ENCODE measurements at regions not wholly inside any gene's neighbourhood (a gene's known extent, or its start where the extent isn't known, plus 50 kb on each side); places are given as distances from the start of the nearest gene placed in this dataset.

GRCh38 chr18:1446765-1447164, 542.1 kb downstream of the ADCYAP1 start:
- DNase-seq (no peak), ATAC-seq (ENCODE audit: insufficient read depth, low read depth) (no peak)
- no peak overlapping the region for H3K9ac ChIP-seq (ENCODE audit: low read depth, low read length)
- H4K20me1 ChIP-seq (ENCODE audit: insufficient read depth, low read length) = no peaks in the 10 kb centered on the region
- H3K4me3 ChIP-seq (ENCODE audit: low read depth in 1 of 2, low read length in 2 of 2) = no peak overlapping the region
- H2AFZ ChIP-seq (ENCODE audit: low read depth, low read length) = no peak overlapping the region
- no peaks in the 10 kb centered on the region for H3K79me2 ChIP-seq (ENCODE audit: insufficient read depth, low read length)
- no peaks in the 10 kb centered on the region for H3K36me3 ChIP-seq (ENCODE audit: insufficient read depth, low read length)
- no peak overlapping the region for H3K27ac ChIP-seq (ENCODE audit: low read length)
- no peaks in the 10 kb centered on the region for H3K27me3 ChIP-seq (ENCODE audit: insufficient read depth, low read length, poor library complexity)
- H3K4me1 ChIP-seq (ENCODE audit: insufficient read depth, low read length) = no peaks in the 10 kb centered on the region
- no peak for TF ChIP-seq EZH2 (IDR thresholded peaks at IDR 0.05; ENCODE audit: borderline replicate concordance, low read depth, low read length, severe bottlenecking)
- no peak for TF ChIP-seq CTCF (IDR thresholded peaks at IDR 0.05; ENCODE audit: borderline replicate concordance, extremely low read depth, low read length, poor library complexity, severe bottlenecking)
- H3K9me3 ChIP-seq (ENCODE audit: insufficient read depth, low read length, severe bottlenecking) = no peaks in the 10 kb centered on the region
- H3K4me2 ChIP-seq (ENCODE audit: insufficient read depth, low read length) = no peak overlapping the region

DNA sequence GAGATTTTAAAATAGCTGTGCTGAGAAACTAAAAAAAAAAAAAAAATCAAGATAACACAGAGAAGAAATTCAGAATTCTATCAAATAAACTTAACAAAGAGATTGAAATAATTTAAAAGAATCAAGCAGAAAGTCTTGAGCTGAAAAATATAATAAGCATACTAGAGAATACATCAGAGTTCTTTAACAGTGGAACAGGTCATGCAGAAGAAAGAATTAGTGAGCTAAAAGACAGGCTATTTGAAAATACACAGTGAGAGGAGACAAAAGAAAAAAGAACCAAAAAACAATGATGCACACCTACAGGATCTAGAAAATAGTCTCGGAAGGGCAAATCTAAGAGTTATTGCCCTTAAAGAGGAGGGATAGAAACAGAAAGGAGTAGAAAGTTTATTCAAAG, 548.1 kb downstream of the ADCYAP1 start:
- Histone ChIP-seq H3K4me2 (ENCODE audit: insufficient read depth, low read length) (no peak overlapping the region), H3K9ac (ENCODE audit: low read depth, low read length) (no peak overlapping the region), H3K9me3 (ENCODE audit: insufficient read depth, low read length, severe bottlenecking) (no peaks in the 10 kb centered on the region), H3K36me3 (ENCODE audit: insufficient read depth, low read length) (no peaks in the 10 kb centered on the region), H2AFZ (ENCODE audit: low read depth, low read length) (no peak overlapping the region), H3K27ac (ENCODE audit: low read length) (no peak overlapping the region), H3K79me2 (ENCODE audit: insufficient read depth, low read length) (no peaks in the 10 kb centered on the region), H3K4me1 (ENCODE audit: insufficient read depth, low read length) (no peaks in the 10 kb centered on the region), H3K4me3 (ENCODE audit: low read depth in 1 of 2, low read length in 2 of 2) (no peak overlapping the region), H3K27me3 (ENCODE audit: insufficient read depth, low read length, poor library complexity) (no peaks in the 10 kb centered on the region), H4K20me1 (ENCODE audit: insufficient read depth, low read length) (no peaks in the 10 kb centered on the region)
- no peak for TF ChIP-seq CTCF (IDR thresholded peaks at IDR 0.05; ENCODE audit: borderline replicate concordance, extremely low read depth, low read length, poor library complexity, severe bottlenecking)
- TF ChIP-seq EZH2 (IDR thresholded peaks at IDR 0.05; ENCODE audit: borderline replicate concordance, low read depth, low read length, severe bottlenecking) = no peak
- DNase-seq (no peak), ATAC-seq (ENCODE audit: insufficient read depth, low read depth) (no peak)

- Histone ChIP-seq H3K4me1 (ENCODE audit: insufficient read depth, low read length) (no peaks in the 10 kb centered on the region), H3K79me2 (ENCODE audit: insufficient read depth, low read length) (no peaks in the 10 kb centered on the region), H3K36me3 (ENCODE audit: insufficient read depth, low read length) (no peaks in the 10 kb centered on the region), H3K27me3 (ENCODE audit: insufficient read depth, low read length, poor library complexity) (no peaks in the 10 kb centered on the region), H3K9ac (ENCODE audit: low read depth, low read length) (no peak overlapping the region), H3K9me3 (ENCODE audit: insufficient read depth, low read length, severe bottlenecking) (no peaks in the 10 kb centered on the region), H3K27ac (ENCODE audit: low read length) (no peak overlapping the region), H2AFZ (ENCODE audit: low read depth, low read length) (no peak overlapping the region), H3K4me3 (ENCODE audit: low read depth in 1 of 2, low read length in 2 of 2) (no peak overlapping the region), H3K4me2 (ENCODE audit: insufficient read depth, low read length) (no peak overlapping the region), H4K20me1 (ENCODE audit: insufficient read depth, low read length) (no peaks in the 10 kb centered on the region)
- DNase-seq (no peak), ATAC-seq (ENCODE audit: insufficient read depth, low read depth) (no peak)
- TF ChIP-seq EZH2 (IDR thresholded peaks at IDR 0.05; ENCODE audit: borderline replicate concordance, low read depth, low read length, severe bottlenecking) = no peak
- no peak for TF ChIP-seq CTCF (IDR thresholded peaks at IDR 0.05; ENCODE audit: borderline replicate concordance, extremely low read depth, low read length, poor library complexity, severe bottlenecking)
Observed at GRCh38 chr18:1455605-1456004, 550.9 kb downstream of the ADCYAP1 start.

DNA sequence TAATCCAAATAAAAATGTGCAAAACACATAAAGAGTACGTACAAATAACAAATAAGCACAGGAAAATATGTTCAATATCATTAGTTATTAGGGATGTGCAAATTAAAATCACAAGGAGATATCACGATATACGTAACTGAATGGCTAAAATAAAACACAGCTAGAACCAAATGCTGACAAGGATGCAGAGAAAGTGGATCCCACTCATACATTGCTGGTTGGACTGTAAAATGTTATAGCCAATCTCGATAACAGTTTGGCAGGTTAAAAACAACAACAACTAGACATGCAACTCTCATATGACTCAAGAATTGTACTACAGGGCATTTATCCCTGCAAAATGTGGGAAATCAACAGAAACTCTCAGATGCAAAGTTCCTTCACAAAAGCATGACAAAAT, 553.9 kb downstream of the ADCYAP1 start:
- Histone ChIP-seq H4K20me1 (ENCODE audit: insufficient read depth, low read length) (no peaks in the 10 kb centered on the region), H3K27me3 (ENCODE audit: insufficient read depth, low read length, poor library complexity) (no peaks in the 10 kb centered on the region), H3K79me2 (ENCODE audit: insufficient read depth, low read length) (no peaks in the 10 kb centered on the region), H3K4me2 (ENCODE audit: insufficient read depth, low read length) (no peak overlapping the region), H3K27ac (ENCODE audit: low read length) (no peak overlapping the region), H2AFZ (ENCODE audit: low read depth, low read length) (no peak overlapping the region), H3K4me1 (ENCODE audit: insufficient read depth, low read length) (no peaks in the 10 kb centered on the region), H3K9ac (ENCODE audit: low read depth, low read length) (no peak overlapping the region), H3K36me3 (ENCODE audit: insufficient read depth, low read length) (no peaks in the 10 kb centered on the region), H3K4me3 (ENCODE audit: low read depth in 1 of 2, low read length in 2 of 2) (no peak overlapping the region), H3K9me3 (ENCODE audit: insufficient read depth, low read length, severe bottlenecking) (no peaks in the 10 kb centered on the region)
- DNase-seq (no peak), ATAC-seq (ENCODE audit: insufficient read depth, low read depth) (no peak)
- TF ChIP-seq CTCF (IDR thresholded peaks at IDR 0.05; ENCODE audit: borderline replicate concordance, extremely low read depth, low read length, poor library complexity, severe bottlenecking) = no peak
- TF ChIP-seq EZH2 (IDR thresholded peaks at IDR 0.05; ENCODE audit: borderline replicate concordance, low read depth, low read length, severe bottlenecking) = no peak

Measured in DND-41 (cell line).